Tibial artery (tissue), 4 donors: ENCODE measurements at regions not wholly inside any gene's neighbourhood (a gene's known extent, or its start where the extent isn't known, plus 50 kb on each side); places are given as distances from the start of the nearest gene placed in this dataset.

Experiments used
- DNase-seq, 2 donors: peaks; one replicate each; pipeline ENCODE4 v3.0.0-alpha.2; 2019
- H3K27ac ChIP-seq, 2 donors: fragments of 200-600 bp; sonication (generic) in 1 of 2; 1 replicate in 1 of 2; 2 replicates in 1 of 2; pipeline ENCODE4 v1.5.1; 2018 to 2019; ENCODE audit warnings: mild to moderate bottlenecking in 1 of 2
- H3K27me3 ChIP-seq, 2 donors: fragments of 200-600 bp; sonication (generic) in 1 of 2; one replicate each; pipeline versions ENCODE4 v1.5.1 to v1.6.0; 2016 to 2019
- H3K36me3 ChIP-seq, 3 donors: fragments of 200-600 bp; sonication (generic) in 2 of 3; one replicate each; pipeline ENCODE4 v1.5.1; 2016 to 2019; ENCODE audit warnings: mild to moderate bottlenecking in 2 of 3
- H3K4me1 ChIP-seq, 4 donors: fragments of 200-600 bp; sonication (generic) in 2 of 4; 1 replicate in 3 of 4; 2 replicates in 1 of 4; pipeline ENCODE4 v1.5.1; 2016 to 2019
- H3K4me3 ChIP-seq, 2 donors: fragments of 200-600 bp; sonication (generic) in 1 of 2; 1 replicate in 1 of 2; 2 replicates in 1 of 2; pipeline ENCODE4 v1.5.1; 2018 to 2019; ENCODE audit warnings: mild to moderate bottlenecking in 2 of 2
- H3K9me3 ChIP-seq, 3 donors: fragments of 200-600 bp; sonication (generic) in 1 of 3; one replicate each; pipeline ENCODE4 v1.5.1; 2016 to 2019
- intact Hi-C: fragments of 100-400 bp; cut with DNase I; formaldehyde crosslinking; loops from one replicate; pipeline ENCODE4 v1.15.0; 2023; ENCODE audit warnings: low total_unique reads
- TF ChIP-seq, protein P1 (sequence below), 2 experiments: fragments of 200-600 bp in 1 of 2; fragments of 450-650 bp in 1 of 2; IDR thresholded peaks; one replicate each; pipeline ENCODE4 v1.5.1; 2017 to 2019; ENCODE audit warnings: antibody characterized with exemption in 2 of 2, mild to moderate bottlenecking in 1 of 2, moderate library complexity in 1 of 2

DNA sequence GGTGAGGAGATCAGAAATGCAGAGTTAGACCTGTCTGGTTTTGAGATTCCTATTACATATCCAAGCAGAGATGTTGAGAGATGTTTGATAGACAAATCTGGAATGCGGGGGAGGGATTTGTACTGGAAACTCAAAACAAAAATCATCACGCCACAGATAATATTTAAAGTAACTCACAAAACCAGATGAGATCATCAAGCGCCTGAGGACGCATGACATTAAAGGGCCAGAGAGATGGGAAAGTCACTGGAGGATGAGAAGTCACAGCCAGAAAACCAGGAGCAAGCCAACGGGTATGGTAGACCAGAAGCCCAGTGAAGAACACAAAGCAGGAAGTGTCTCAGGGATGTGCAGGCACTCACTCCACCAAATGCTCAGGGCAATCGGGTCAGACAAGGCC, 87.7 kb downstream of the DLL1 start:
- intact Hi-C loops, result no loop called here
- Histone ChIP-seq H3K27me3 (peaks cover 0 to 3% of the 10 kb centered on the region in 2 donors), H3K4me1 (no peaks in the 10 kb centered on the region), H3K4me3 (no peak overlapping the region), H3K9me3 (no peaks in the 10 kb centered on the region), H3K36me3 (no peaks in the 10 kb centered on the region), H3K27ac (no peak overlapping the region)
- no peak for DNase-seq
- TF ChIP-seq, protein P1, sequence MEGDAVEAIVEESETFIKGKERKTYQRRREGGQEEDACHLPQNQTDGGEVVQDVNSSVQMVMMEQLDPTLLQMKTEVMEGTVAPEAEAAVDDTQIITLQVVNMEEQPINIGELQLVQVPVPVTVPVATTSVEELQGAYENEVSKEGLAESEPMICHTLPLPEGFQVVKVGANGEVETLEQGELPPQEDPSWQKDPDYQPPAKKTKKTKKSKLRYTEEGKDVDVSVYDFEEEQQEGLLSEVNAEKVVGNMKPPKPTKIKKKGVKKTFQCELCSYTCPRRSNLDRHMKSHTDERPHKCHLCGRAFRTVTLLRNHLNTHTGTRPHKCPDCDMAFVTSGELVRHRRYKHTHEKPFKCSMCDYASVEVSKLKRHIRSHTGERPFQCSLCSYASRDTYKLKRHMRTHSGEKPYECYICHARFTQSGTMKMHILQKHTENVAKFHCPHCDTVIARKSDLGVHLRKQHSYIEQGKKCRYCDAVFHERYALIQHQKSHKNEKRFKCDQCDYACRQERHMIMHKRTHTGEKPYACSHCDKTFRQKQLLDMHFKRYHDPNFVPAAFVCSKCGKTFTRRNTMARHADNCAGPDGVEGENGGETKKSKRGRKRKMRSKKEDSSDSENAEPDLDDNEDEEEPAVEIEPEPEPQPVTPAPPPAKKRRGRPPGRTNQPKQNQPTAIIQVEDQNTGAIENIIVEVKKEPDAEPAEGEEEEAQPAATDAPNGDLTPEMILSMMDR (IDR thresholded peaks at IDR 0.05), result no peak

DNA sequence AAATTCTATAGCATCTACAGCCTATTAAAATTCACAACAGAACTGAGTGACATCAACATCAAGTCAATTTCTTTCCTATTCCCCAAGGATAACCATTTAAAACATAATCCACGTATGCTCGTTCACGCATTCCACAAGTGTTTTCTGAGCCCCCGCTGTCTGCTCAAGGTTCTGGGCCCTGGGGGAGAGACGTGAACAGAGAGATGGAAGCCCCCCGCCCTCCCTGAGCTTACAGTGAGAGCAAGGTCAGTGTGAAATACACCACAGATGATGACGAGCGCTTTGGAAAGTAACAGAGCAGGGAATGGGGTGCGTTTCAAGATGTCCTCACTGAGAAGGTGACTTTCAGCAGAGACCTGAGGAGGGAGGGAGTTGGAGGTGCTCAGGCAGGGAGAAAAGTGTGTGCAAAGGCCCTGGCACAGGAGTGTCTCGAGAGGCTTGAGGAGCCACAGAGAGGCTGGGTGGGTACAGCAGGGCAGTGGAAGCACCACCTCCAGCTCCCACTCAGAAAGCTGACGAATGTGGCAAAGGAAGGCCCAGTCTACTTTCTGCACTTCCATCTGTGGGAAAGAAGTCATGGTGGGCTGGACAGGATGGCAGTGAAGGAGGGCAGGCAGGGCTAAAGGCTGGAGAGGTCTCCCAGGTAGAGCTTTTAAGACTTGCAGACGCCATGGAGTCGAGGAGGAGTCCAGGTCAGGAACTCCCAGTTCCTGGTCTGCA, 88.3 kb downstream of the DLL1 start:
- Histone ChIP-seq H3K9me3 (no peaks in the 10 kb centered on the region), H3K4me3 (no peak overlapping the region), H3K4me1 (no peaks in the 10 kb centered on the region), H3K27me3 (no peaks in the 10 kb centered on the region), H3K36me3 (no peaks in the 10 kb centered on the region), H3K27ac (no peak overlapping the region)
- DNase-seq, result no peak
- intact Hi-C loops, result no loop called here
- TF ChIP-seq, protein P1 (IDR thresholded peaks at IDR 0.05), result no peak

DNA sequence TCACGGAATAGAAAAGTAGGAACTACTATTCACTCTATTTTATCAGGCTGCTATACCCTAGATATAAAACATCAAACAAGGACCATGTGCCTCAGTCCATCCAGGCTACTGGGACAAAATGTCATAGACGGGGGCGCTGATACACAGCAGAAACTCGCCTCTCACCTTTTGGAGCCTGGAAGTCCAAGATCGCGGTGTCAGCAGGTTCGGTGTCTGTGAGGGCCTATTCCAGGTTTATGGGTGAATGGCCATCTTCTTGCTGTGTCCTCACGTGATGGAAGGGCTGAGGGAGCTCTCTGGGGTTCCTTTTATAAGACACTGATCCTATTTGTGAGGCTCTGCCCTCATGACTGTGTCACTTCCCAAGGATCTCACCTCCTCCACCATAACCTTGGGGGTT, 89.5 kb downstream of the DLL1 start:
- Histone ChIP-seq H3K4me1 (no peaks in the 10 kb centered on the region), H3K9me3 (peaks cover 0 to 3% (median 0%) of the 10 kb centered on the region in 3 donors), H3K27ac (no peak overlapping the region), H3K36me3 (no peaks in the 10 kb centered on the region), H3K4me3 (no peak overlapping the region), H3K27me3 (no peaks in the 10 kb centered on the region)
- TF ChIP-seq, protein P1 (IDR thresholded peaks at IDR 0.05), result no peak
- intact Hi-C loops, result no loop called here
- DNase-seq, result no peak

DNA sequence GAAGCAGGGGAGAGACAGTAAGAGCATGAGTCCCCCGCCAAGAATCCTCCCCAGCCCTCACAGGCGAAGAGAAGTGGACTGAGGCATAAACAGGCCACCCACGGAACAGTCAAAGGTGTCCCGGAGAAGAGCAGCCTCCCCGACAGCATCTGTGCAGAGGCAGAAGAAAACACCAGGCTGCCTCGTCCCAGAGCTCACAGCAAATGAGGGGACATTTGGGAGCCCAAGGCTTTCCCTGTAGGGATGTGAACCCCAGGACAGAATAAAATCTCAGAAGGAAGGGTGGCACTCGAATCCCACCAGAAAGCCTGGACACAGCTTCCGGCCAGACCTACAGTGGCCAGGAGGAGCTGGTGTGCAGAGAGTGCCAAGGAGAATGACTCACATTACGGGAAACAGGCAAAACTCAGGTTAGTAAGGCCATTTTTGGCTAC, 90.4 kb downstream of the DLL1 start:
- H3K27ac ChIP-seq, result no peak overlapping the region
- peaks cover 0 to 10% (median 0%) of the 10 kb centered on the region in 3 donors for H3K9me3 ChIP-seq
- TF ChIP-seq, protein P1 (IDR thresholded peaks at IDR 0.05), result no peak
- no peak for DNase-seq
- intact Hi-C loops, result no loop called here
- H3K36me3 ChIP-seq, result no peaks in the 10 kb centered on the region
- no peaks in the 10 kb centered on the region for H3K27me3 ChIP-seq
- no peak overlapping the region for H3K4me3 ChIP-seq
- H3K4me1 ChIP-seq, result no peaks in the 10 kb centered on the region

DNA sequence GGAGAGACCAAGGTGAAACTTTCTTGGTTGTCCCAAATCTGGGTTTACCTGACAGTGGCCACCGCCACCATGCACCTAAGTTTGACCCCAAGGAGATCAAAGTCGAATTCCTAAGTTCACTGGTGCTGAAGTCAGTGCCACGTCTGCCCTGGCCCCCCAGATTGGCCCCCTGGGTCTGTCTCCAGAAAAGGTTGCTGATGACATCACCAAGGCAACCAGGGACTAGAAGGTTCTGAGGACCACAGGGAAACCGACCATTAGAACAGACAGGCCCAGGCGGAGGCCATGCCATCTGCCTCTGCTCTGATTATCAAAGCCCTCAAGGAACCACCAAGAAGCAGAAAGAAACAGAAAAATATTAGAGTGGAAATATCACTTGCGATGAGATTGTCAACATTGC, 91.2 kb downstream of the DLL1 start:
- DNase-seq, result no peak
- TF ChIP-seq, protein P1 (IDR thresholded peaks at IDR 0.05), result no peak
- peaks cover 0 to 11% (median 0%) of the 10 kb centered on the region in 3 donors for H3K9me3 ChIP-seq
- H3K4me3 ChIP-seq, result no peak overlapping the region
- no peak overlapping the region for H3K27ac ChIP-seq
- intact Hi-C loops, result no loop called here
- H3K36me3 ChIP-seq, result no peaks in the 10 kb centered on the region
- no peaks in the 10 kb centered on the region for H3K4me1 ChIP-seq
- no peaks in the 10 kb centered on the region for H3K27me3 ChIP-seq
